Fibroblast of upper back skin (primary cell): ENCODE measurements at regions not wholly inside any gene's neighbourhood (a gene's known extent, or its start where the extent isn't known, plus 50 kb on each side); places are given as distances from the start of the nearest gene placed in this dataset.

Experiments used
- DNase-seq: peaks from one replicate; pipeline ENCODE4 v3.0.0-alpha.2; 2013

GRCh38 chr21:16707274-16707673 lies 805.6 kb upstream of the CXADR start:
- DNase-seq = no peak

GRCh38 chr21:16708101-16708835 lies 804.6 kb upstream of the CXADR start:
- DNase-seq = peak; percentile 52

- DNase-seq = peak; percentile 70
Observed at GRCh38 chr21:16709866-16710550, 802.8 kb upstream of the CXADR start.

GRCh38 chr21:16711757-16712156 lies 801.1 kb upstream of the CXADR start:
- no peak for DNase-seq

- DNase-seq = peak; percentile 42
Observed at GRCh38 chr21:16713331-16714117, 799.3 kb upstream of the CXADR start.

- no peak for DNase-seq
Observed at GRCh38 chr21:16740511-16740910, 772.3 kb upstream of the CXADR start.

GRCh38 chr21:16741141-16741665 lies 771.6 kb upstream of the CXADR start:
- peak; percentile 22 for DNase-seq

- no peak for DNase-seq
Observed at GRCh38 chr21:16742131-16742641, 770.7 kb upstream of the CXADR start.

- DNase-seq = no peak
Observed at GRCh38 chr21:16742741-16743140, 770.1 kb upstream of the CXADR start.

- no peak for DNase-seq
Observed at GRCh38 chr21:16743317-16743716, 769.5 kb upstream of the CXADR start.

- no peak for DNase-seq
Observed at GRCh38 chr21:16750926-16751325, 761.9 kb upstream of the CXADR start.

GRCh38 chr21:16751695-16752474 lies 761.0 kb upstream of the CXADR start:
- no peak for DNase-seq

GRCh38 chr21:16752475-16752857 lies 760.4 kb upstream of the CXADR start:
- no peak for DNase-seq

- DNase-seq = no peak
Observed at GRCh38 chr21:16755061-16755460, 757.8 kb upstream of the CXADR start.

GRCh38 chr21:16767201-16767600 lies 745.6 kb upstream of the CXADR start:
- DNase-seq = no peak

GRCh38 chr21:16768096-16768495 lies 744.7 kb upstream of the CXADR start:
- DNase-seq = no peak

- peak; percentile 57 for DNase-seq
Observed at GRCh38 chr21:16770266-16770665, 742.6 kb upstream of the CXADR start.

- DNase-seq = peak; percentile 62
Observed at GRCh38 chr21:16773206-16773605, 739.6 kb upstream of the CXADR start.

- no peak for DNase-seq
Observed at GRCh38 chr21:16775076-16775475, 737.8 kb upstream of the CXADR start.

GRCh38 chr21:16777041-16777720 lies 735.7 kb upstream of the CXADR start:
- DNase-seq = no peak

GRCh38 chr21:16788584-16788983 lies 724.3 kb upstream of the CXADR start:
- DNase-seq = no peak

GRCh38 chr21:16789636-16790035 lies 723.2 kb upstream of the CXADR start:
- no peak for DNase-seq
